ENCODE measurements at regions not wholly inside any gene's neighbourhood (a gene's known extent, or its start where the extent isn't known, plus 50 kb on each side); places are given as distances from the start of the nearest gene placed in this dataset.
A peak's percentile ranks its signal among the peaks of the same experiment; 100 is the strongest.

GRCh38 chr5:99141534-99142128, 212.8 kb upstream of the CHD1 start:
- Histone ChIP-seq H3K27ac (no peak overlapping the region), H3K36me3 (no peaks in the 10 kb centered on the region), H3K27me3 (no peaks in the 10 kb centered on the region), H3K9me3 (no peaks in the 10 kb centered on the region), H3K4me3 (no peak overlapping the region), H3K4me1 (no peaks in the 10 kb centered on the region)
- DNase-seq = peak in 1 of 2 donors; percentile 11
- intact Hi-C loops (cut with DNase I; ENCODE audit: low total_unique reads) = no loop called here
- TF ChIP-seq POLR2A (IDR thresholded peaks at IDR 0.05) (no peak), CTCF (IDR thresholded peaks at IDR 0.05) (no peak)

GRCh38 chr5:99138911-99139310, 210.1 kb upstream of the CHD1 start:
- intact Hi-C loops (cut with DNase I; ENCODE audit: low total_unique reads) = no loop called here
- Histone ChIP-seq H3K27me3 (no peaks in the 10 kb centered on the region), H3K4me3 (no peak overlapping the region), H3K4me1 (no peaks in the 10 kb centered on the region), H3K9me3 (no peaks in the 10 kb centered on the region), H3K27ac (no peak overlapping the region), H3K36me3 (no peaks in the 10 kb centered on the region)
- TF ChIP-seq POLR2A (IDR thresholded peaks at IDR 0.05) = no peak
- TF ChIP-seq CTCF (IDR thresholded peaks at IDR 0.05) = no peak
- no peak for DNase-seq

GRCh38 chr5:99133921-99134320, 205.1 kb upstream of the CHD1 start:
- Histone ChIP-seq H3K4me1 (no peaks in the 10 kb centered on the region), H3K36me3 (no peaks in the 10 kb centered on the region), H3K27ac (no peak overlapping the region), H3K27me3 (no peaks in the 10 kb centered on the region), H3K4me3 (no peak overlapping the region), H3K9me3 (no peaks in the 10 kb centered on the region)
- TF ChIP-seq POLR2A (IDR thresholded peaks at IDR 0.05) = no peak
- no peak for TF ChIP-seq CTCF (IDR thresholded peaks at IDR 0.05)
- no peak for DNase-seq
- intact Hi-C loops (cut with DNase I; ENCODE audit: low total_unique reads) = no loop called here

DNA sequence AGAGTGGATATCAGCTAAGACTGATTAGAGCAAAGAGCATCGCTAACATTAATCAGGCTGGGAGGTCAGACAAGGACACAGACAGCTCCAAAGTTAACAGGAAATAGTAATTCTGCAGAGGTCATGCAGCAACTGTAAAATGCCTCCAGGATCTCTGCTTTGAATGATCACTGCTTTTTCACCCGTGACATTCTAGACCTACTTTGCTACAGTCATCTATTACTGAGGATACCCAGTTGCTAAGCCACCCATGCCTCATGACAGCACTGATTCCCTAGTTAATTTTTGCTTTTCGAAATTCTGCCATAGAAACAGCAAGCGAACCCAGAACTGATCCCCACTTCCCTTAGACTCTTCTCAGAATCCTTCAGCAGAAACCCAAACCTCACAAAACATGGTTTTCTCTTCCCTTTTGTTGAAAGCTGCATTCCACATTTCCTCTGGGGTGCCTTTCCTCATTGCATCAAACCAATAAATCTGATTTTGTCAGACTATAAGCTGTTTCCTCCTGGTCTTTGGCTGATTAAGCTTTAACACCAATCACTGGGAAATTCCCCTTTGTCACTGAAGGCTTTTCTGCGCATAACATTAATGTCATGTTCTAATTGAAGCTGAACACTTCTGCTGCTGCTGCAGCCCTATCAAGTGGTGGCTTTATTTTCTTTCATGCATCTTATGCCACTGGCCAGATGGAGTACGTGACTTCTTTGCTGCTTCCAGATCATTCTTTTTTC, 201.1 kb upstream of the CHD1 start:
- TF ChIP-seq POLR2A (IDR thresholded peaks at IDR 0.05) (no peak), CTCF (IDR thresholded peaks at IDR 0.05) (no peak)
- intact Hi-C loops (cut with DNase I; ENCODE audit: low total_unique reads) = no loop called here
- DNase-seq = no peak

GRCh38 chr5:99122976-99123375, 194.2 kb upstream of the CHD1 start:
- intact Hi-C loops (cut with DNase I; ENCODE audit: low total_unique reads) = no loop called here
- Histone ChIP-seq H3K4me3 (no peak overlapping the region), H3K9me3 (no peaks in the 10 kb centered on the region), H3K27ac (no peak overlapping the region), H3K4me1 (no peaks in the 10 kb centered on the region), H3K36me3 (no peaks in the 10 kb centered on the region), H3K27me3 (no peaks in the 10 kb centered on the region)
- no peak for TF ChIP-seq POLR2A (IDR thresholded peaks at IDR 0.05)
- TF ChIP-seq CTCF (IDR thresholded peaks at IDR 0.05) = no peak
- DNase-seq = no peak

More for the DNA sequence above, 201.1 kb upstream of the CHD1 start:
- Histone ChIP-seq H3K4me1 (no peaks in the 10 kb centered on the region), H3K9me3 (no peaks in the 10 kb centered on the region), H3K27ac (no peak overlapping the region), H3K27me3 (no peaks in the 10 kb centered on the region), H3K4me3 (no peak overlapping the region), H3K36me3 (no peaks in the 10 kb centered on the region)
